Transverse colon (tissue), 4 donors: ENCODE measurements at regions not wholly inside any gene's neighbourhood (a gene's known extent, or its start where the extent isn't known, plus 50 kb on each side); places are given as distances from the start of the nearest gene placed in this dataset.
A peak's percentile ranks its signal among the peaks of the same experiment; 100 is the strongest.

Source experiments
- DNase-seq: peaks from one replicate; pipeline ENCODE4 v3.0.0-alpha.2; 2019
- H3K27ac ChIP-seq, 4 donors: fragments of 200-600 bp; sonication (generic); 2 replicates each; pipeline ENCODE4 v1.5.1; 2016 to 2018; ENCODE audit warnings: inconsistent platforms in 4 of 4
- H3K27me3 ChIP-seq: fragments of 200-600 bp; sonication (generic); 2 replicates; pipeline ENCODE4 v1.5.1; 2017; ENCODE audit warnings: inconsistent platforms
- H3K36me3 ChIP-seq, 4 donors: fragments of 200-600 bp; sonication (generic); 2 replicates each; pipeline ENCODE4 v1.5.1; 2017 to 2019; ENCODE audit warnings: inconsistent platforms in 4 of 4
- H3K4me1 ChIP-seq, 4 donors: fragments of 200-600 bp; sonication (generic); 2 replicates each; pipeline ENCODE4 v1.5.1; 2017 to 2020; ENCODE audit warnings: inconsistent platforms in 4 of 4
- H3K4me3 ChIP-seq, 4 donors: fragments of 200-600 bp; sonication (generic); 1 replicate in 1 of 4; 2 replicates in 3 of 4; pipeline versions ENCODE4 v1.5.1 to v1.6.1; 2017 to 2019; ENCODE audit warnings: inconsistent platforms in 4 of 4
- H3K9me3 ChIP-seq, 2 donors: fragments of 200-600 bp; sonication (generic); 2 replicates each; pipeline ENCODE4 v1.5.1; 2017 to 2019; ENCODE audit warnings: inconsistent platforms in 2 of 2
- CTCF ChIP-seq, 5 experiments: fragments of 200-600 bp in 3 of 5; fragments of 450-650 bp in 2 of 5; sonication (generic) in 3 of 5; IDR thresholded peaks; 1 replicate in 2 of 5; 2 replicates in 3 of 5; pipeline ENCODE4 v1.5.1; 2016 to 2017; ENCODE audit warnings: antibody characterized with exemption in 5 of 5, inconsistent platforms in 3 of 5, mild to moderate bottlenecking in 2 of 5, moderate library complexity in 1 of 5
- EP300 ChIP-seq: sonication (generic); formaldehyde crosslinking; IDR thresholded peaks from one replicate; pipeline ENCODE4 v1.6.1; 2017; ENCODE audit warnings: antibody characterized with exemption, low read depth
- POLR2A ChIP-seq: fragments of 450-650 bp; IDR thresholded peaks from one replicate; pipeline ENCODE4 v1.6.1; 2016; ENCODE audit warnings: antibody characterized with exemption, mild to moderate bottlenecking, moderate library complexity
- POLR2AphosphoS5 ChIP-seq, 3 donors: sonication (generic); formaldehyde crosslinking; IDR thresholded peaks; one replicate each; pipeline ENCODE4 v1.6.1; 2016; ENCODE audit warnings: antibody characterized with exemption in 3 of 3
- WGBS, 2 donors: methylation state at CpG; one replicate each; pipeline ENCODE4 v1.1.5; 2018; ENCODE audit warnings: low coverage in 1 of 2; 5-methylcytosine and 5-hydroxymethylcytosine counted together
- in situ Hi-C, 4 donors: fragments of 200-750 bp; cut with MboI; loops; one replicate each; pipeline versions ENCODE4 v1.15.0 to v1.15.1; 2017; ENCODE audit warnings: low sequenced_read_pairs in 3 of 4, low pct_ligation_motif_present in 1 of 4, low pct_unique_long_range_greater_than_20kb in 1 of 4
- intact Hi-C: fragments of 100-400 bp; cut with DNase I; formaldehyde crosslinking; loops from one replicate; pipeline ENCODE4 v1.15.1; 2023; ENCODE audit warnings: low total_unique reads

DNA sequence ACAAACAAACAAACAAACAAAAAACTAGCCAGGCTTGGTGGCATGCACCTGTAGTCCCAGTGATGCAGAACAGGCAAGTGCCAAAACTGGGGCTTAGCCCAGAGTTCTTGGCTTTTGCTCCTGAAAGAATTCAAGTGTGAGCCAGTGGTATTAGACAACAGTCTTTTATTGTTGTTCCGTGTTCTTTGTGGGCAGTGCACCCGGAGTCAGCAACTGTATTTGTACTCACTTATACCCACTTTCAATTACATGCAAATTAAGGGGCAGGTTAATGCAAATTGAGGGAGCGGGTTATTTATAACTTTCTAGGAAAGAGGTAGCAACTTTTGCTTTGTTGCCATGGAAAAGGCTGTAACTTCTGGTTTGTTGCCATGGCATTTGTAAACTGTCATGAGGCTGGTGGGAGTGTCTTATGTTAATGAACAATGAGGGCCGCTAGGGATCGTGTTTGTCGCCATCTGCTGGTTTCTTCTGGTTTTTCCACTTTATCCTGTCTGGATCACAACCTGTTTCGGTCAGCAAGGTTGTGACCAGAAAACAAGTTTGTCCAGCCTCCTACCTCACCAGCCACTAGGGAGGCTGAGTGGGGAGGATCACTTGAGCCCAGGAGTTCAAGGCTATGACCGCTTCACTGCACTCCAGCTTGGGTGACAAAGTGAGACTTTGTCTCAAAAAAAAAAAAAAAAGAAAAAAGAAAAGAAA is 88.8 kb upstream of the ESX1 start:
- intact Hi-C loops, result no loop called here
- no peaks in the 10 kb centered on the region for H3K27me3 ChIP-seq

GRCh38 chrX:104342065-104342464 is 87.3 kb upstream of the ESX1 start:
- H3K4me1 ChIP-seq, result no peaks in the 10 kb centered on the region
- H3K27ac ChIP-seq, result no peak overlapping the region
- in situ Hi-C loops (no loop called here), intact Hi-C loops (no loop called here)
- DNase-seq, result no peak
- H3K4me3 ChIP-seq, result no peak overlapping the region
- no peaks in the 10 kb centered on the region for H3K9me3 ChIP-seq
- no peak for TF ChIP-seq EP300
- TF ChIP-seq CTCF (IDR thresholded peaks at IDR 0.05), result no peak
- TF ChIP-seq POLR2AphosphoS5 (IDR thresholded peaks at IDR 0.05), result no peak
- no peak for TF ChIP-seq POLR2A
- H3K36me3 ChIP-seq, result no peaks in the 10 kb centered on the region
- H3K27me3 ChIP-seq, result no peaks in the 10 kb centered on the region
- WGBS, 2 donors, result 36% methylated on average over 2 of the region's 2 CpGs; no CpG with 5 or more reads in 1 of the 2 donors

More for the DNA sequence above, 88.8 kb upstream of the ESX1 start:
- Histone ChIP-seq H3K9me3 (no peaks in the 10 kb centered on the region), H3K4me1 (no peaks in the 10 kb centered on the region), H3K36me3 (no peaks in the 10 kb centered on the region), H3K4me3 (no peak overlapping the region), H3K27ac (no peak overlapping the region)
- in situ Hi-C loops, result no loop called here
- DNase-seq, result peak; percentile 60
- no peak for TF ChIP-seq POLR2A
- peak; percentile 26 to 52 (median 38) for TF ChIP-seq CTCF (IDR thresholded peaks at IDR 0.05)
- WGBS, 2 donors, result 20 to 25% methylated on average over 1 to 8 of the region's 8 CpGs

GRCh38 chrX:104335756-104336155 is 81.0 kb upstream of the ESX1 start:
- intact Hi-C loops (no loop called here), in situ Hi-C loops (no loop called here)
- Histone ChIP-seq H3K9me3 (no peaks in the 10 kb centered on the region), H3K27ac (no peak overlapping the region), H3K27me3 (no peaks in the 10 kb centered on the region), H3K4me3 (no peak overlapping the region), H3K4me1 (no peaks in the 10 kb centered on the region), H3K36me3 (no peaks in the 10 kb centered on the region)
- 29 to 82% methylated on average over 1 to 3 of the region's 3 CpGs for WGBS, 2 donors
- TF ChIP-seq POLR2AphosphoS5 (IDR thresholded peaks at IDR 0.05), result no peak
- DNase-seq, result no peak

GRCh38 chrX:104334971-104335370 is 80.2 kb upstream of the ESX1 start:
- Histone ChIP-seq H3K4me1 (no peaks in the 10 kb centered on the region), H3K27me3 (no peaks in the 10 kb centered on the region), H3K27ac (no peak overlapping the region), H3K4me3 (no peak overlapping the region), H3K36me3 (no peaks in the 10 kb centered on the region), H3K9me3 (no peaks in the 10 kb centered on the region)
- TF ChIP-seq POLR2AphosphoS5 (IDR thresholded peaks at IDR 0.05) (no peak), POLR2A (no peak), EP300 (no peak), CTCF (IDR thresholded peaks at IDR 0.05) (no peak)
- intact Hi-C loops, result no loop called here
- in situ Hi-C loops, result no loop called here
- no peak for DNase-seq
- 70% methylated on average over 1 of the region's 1 CpG; no CpG with 5 or more reads in 1 of the 2 donors for WGBS, 2 donors

GRCh38 chrX:104330966-104331365 is 76.2 kb upstream of the ESX1 start:
- no peak overlapping the region for H3K27ac ChIP-seq
- no peak overlapping the region for H3K4me3 ChIP-seq
- no peaks in the 10 kb centered on the region for H3K36me3 ChIP-seq
- H3K9me3 ChIP-seq, result no peaks in the 10 kb centered on the region
- TF ChIP-seq EP300, result no peak
- TF ChIP-seq POLR2AphosphoS5 (IDR thresholded peaks at IDR 0.05), result no peak
- TF ChIP-seq CTCF (IDR thresholded peaks at IDR 0.05), result no peak
- TF ChIP-seq POLR2A, result no peak
- intact Hi-C loops, result no loop called here
- DNase-seq, result no peak
- 71% methylated on average over 1 of the region's 1 CpG; no CpG with 5 or more reads in 1 of the 2 donors for WGBS, 2 donors
- no peaks in the 10 kb centered on the region for H3K27me3 ChIP-seq
- in situ Hi-C loops, result no loop called here
- H3K4me1 ChIP-seq, result no peaks in the 10 kb centered on the region
